Transverse colon (tissue), 4 donors: ENCODE measurements at regions not wholly inside any gene's neighbourhood (a gene's known extent, or its start where the extent isn't known, plus 50 kb on each side); places are given as distances from the start of the nearest gene placed in this dataset.

Experiments
- DNase-seq: peaks from one replicate; pipeline ENCODE4 v3.0.0-alpha.2; 2019
- H3K27ac ChIP-seq, 4 donors: fragments of 200-600 bp; sonication (generic); 2 replicates each; pipeline ENCODE4 v1.5.1; 2016 to 2018; ENCODE audit warnings: inconsistent platforms in 4 of 4
- H3K27me3 ChIP-seq: fragments of 200-600 bp; sonication (generic); 2 replicates; pipeline ENCODE4 v1.5.1; 2017; ENCODE audit warnings: inconsistent platforms
- H3K36me3 ChIP-seq, 4 donors: fragments of 200-600 bp; sonication (generic); 2 replicates each; pipeline ENCODE4 v1.5.1; 2017 to 2019; ENCODE audit warnings: inconsistent platforms in 4 of 4
- H3K4me1 ChIP-seq, 4 donors: fragments of 200-600 bp; sonication (generic); 2 replicates each; pipeline ENCODE4 v1.5.1; 2017 to 2020; ENCODE audit warnings: inconsistent platforms in 4 of 4
- H3K4me3 ChIP-seq, 4 donors: fragments of 200-600 bp; sonication (generic); 1 replicate in 1 of 4; 2 replicates in 3 of 4; pipeline versions ENCODE4 v1.5.1 to v1.6.1; 2017 to 2019; ENCODE audit warnings: inconsistent platforms in 4 of 4
- H3K9me3 ChIP-seq, 2 donors: fragments of 200-600 bp; sonication (generic); 2 replicates each; pipeline ENCODE4 v1.5.1; 2017 to 2019; ENCODE audit warnings: inconsistent platforms in 2 of 2
- EP300 ChIP-seq: sonication (generic); formaldehyde crosslinking; IDR thresholded peaks from one replicate; pipeline ENCODE4 v1.6.1; 2017; ENCODE audit warnings: antibody characterized with exemption, low read depth
- POLR2A ChIP-seq: fragments of 450-650 bp; IDR thresholded peaks from one replicate; pipeline ENCODE4 v1.6.1; 2016; ENCODE audit warnings: antibody characterized with exemption, mild to moderate bottlenecking, moderate library complexity
- POLR2AphosphoS5 ChIP-seq, 3 donors: sonication (generic); formaldehyde crosslinking; IDR thresholded peaks; one replicate each; pipeline ENCODE4 v1.6.1; 2016; ENCODE audit warnings: antibody characterized with exemption in 3 of 3
- WGBS, 2 donors: methylation state at CpG; one replicate each; pipeline ENCODE4 v1.1.5; 2018; ENCODE audit warnings: low coverage in 1 of 2; 5-methylcytosine and 5-hydroxymethylcytosine counted together
- in situ Hi-C, 4 donors: fragments of 200-750 bp; cut with MboI; loops; one replicate each; pipeline versions ENCODE4 v1.15.0 to v1.15.1; 2017; ENCODE audit warnings: low sequenced_read_pairs in 3 of 4, low pct_ligation_motif_present in 1 of 4, low pct_unique_long_range_greater_than_20kb in 1 of 4
- intact Hi-C: fragments of 100-400 bp; cut with DNase I; formaldehyde crosslinking; loops from one replicate; pipeline ENCODE4 v1.15.1; 2023; ENCODE audit warnings: low total_unique reads
- TF ChIP-seq, protein P1 (sequence below), 5 experiments: fragments of 200-600 bp in 3 of 5; fragments of 450-650 bp in 2 of 5; sonication (generic) in 3 of 5; IDR thresholded peaks; 1 replicate in 2 of 5; 2 replicates in 3 of 5; pipeline ENCODE4 v1.5.1; 2016 to 2017; ENCODE audit warnings: antibody characterized with exemption in 5 of 5, inconsistent platforms in 3 of 5, mild to moderate bottlenecking in 2 of 5, moderate library complexity in 1 of 5

DNA sequence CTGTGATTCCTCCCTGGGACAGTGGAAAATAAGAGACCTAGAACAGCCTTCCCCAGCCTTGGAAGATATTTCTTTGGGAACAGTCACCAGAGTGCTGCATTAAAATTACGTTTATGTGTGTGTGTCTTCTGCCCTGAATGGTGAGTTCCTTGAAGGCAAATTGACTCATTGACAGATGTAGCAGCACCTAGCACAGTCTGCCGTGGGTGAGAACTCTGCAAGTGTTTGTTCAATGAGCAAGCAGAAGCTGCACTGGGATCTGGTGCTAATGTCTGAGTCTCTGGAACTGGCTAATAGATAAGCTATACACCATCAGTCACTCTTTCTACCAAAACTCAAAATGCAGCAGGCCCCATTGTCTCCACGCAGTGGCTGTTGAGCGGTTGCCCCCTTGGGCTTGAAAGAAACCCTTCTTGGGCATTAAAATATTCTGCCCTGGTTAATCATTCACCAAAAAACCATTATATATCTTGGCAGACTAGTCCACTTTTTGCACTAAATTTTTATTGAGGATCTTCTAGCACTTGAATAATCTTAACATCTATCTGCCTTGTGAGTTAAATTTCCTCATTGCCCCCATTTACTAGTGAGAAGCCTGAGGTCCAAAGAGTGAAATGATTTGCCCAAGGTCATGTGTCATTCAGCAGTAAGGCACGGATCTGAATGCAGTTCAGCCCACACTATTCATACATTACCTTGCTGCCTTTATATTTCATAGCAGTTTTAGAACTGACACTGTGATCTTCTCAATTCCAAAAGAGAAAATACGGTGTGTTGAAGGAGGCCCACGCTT, 87.8 kb upstream of the GALNT18 start:
- H3K4me1 ChIP-seq, result peaks cover 0 to 13% (median 5%) of the 10 kb centered on the region in 4 donors
- no peak for DNase-seq
- no peaks in the 10 kb centered on the region for H3K27me3 ChIP-seq
- 50 to 67% methylated on average over 4 to 7 of the region's 7 CpGs for WGBS, 2 donors
- in situ Hi-C loops, result no loop called here
- H3K27ac ChIP-seq, result no peak overlapping the region
- H3K4me3 ChIP-seq, result no peak overlapping the region
- intact Hi-C loops, result no loop called here
- H3K36me3 ChIP-seq, result no peaks in the 10 kb centered on the region
- TF ChIP-seq, protein P1, sequence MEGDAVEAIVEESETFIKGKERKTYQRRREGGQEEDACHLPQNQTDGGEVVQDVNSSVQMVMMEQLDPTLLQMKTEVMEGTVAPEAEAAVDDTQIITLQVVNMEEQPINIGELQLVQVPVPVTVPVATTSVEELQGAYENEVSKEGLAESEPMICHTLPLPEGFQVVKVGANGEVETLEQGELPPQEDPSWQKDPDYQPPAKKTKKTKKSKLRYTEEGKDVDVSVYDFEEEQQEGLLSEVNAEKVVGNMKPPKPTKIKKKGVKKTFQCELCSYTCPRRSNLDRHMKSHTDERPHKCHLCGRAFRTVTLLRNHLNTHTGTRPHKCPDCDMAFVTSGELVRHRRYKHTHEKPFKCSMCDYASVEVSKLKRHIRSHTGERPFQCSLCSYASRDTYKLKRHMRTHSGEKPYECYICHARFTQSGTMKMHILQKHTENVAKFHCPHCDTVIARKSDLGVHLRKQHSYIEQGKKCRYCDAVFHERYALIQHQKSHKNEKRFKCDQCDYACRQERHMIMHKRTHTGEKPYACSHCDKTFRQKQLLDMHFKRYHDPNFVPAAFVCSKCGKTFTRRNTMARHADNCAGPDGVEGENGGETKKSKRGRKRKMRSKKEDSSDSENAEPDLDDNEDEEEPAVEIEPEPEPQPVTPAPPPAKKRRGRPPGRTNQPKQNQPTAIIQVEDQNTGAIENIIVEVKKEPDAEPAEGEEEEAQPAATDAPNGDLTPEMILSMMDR (IDR thresholded peaks at IDR 0.05), result no peak
- TF ChIP-seq POLR2A, result no peak
- no peak for TF ChIP-seq POLR2AphosphoS5 (IDR thresholded peaks at IDR 0.05)
- no peak for TF ChIP-seq EP300
- no peaks in the 10 kb centered on the region for H3K9me3 ChIP-seq

DNA sequence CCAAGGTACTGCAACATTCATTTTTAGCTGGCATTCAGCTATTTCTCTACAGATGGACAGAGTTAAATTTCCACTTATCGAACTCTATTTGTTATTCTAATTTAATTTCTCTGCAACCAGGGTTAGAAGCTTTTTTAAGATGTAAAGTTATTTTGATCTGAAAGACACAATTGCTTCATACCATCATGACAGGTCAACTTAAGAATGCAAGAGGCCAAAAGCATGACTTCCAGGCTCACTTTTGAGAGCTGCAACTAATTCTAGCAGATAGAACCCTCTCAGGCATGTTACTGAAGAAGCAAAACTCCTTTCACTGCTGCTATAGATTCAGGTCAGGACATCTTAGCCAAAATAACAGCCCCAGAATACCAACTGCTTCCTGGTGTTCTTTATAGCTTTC, 86.5 kb upstream of the GALNT18 start:
- 86 to 87% methylated on average over 1 of the region's 1 CpG for WGBS, 2 donors
- no peaks in the 10 kb centered on the region for H3K9me3 ChIP-seq
- peaks cover 0 to 13% (median 5%) of the 10 kb centered on the region in 4 donors for H3K4me1 ChIP-seq
- DNase-seq, result no peak
- TF ChIP-seq POLR2AphosphoS5 (IDR thresholded peaks at IDR 0.05), result no peak
- no peak for TF ChIP-seq POLR2A
- TF ChIP-seq, protein P1 (IDR thresholded peaks at IDR 0.05), result no peak
- no peak for TF ChIP-seq EP300
- H3K4me3 ChIP-seq, result no peak overlapping the region
- H3K27me3 ChIP-seq, result no peaks in the 10 kb centered on the region
- H3K27ac ChIP-seq, result no peak overlapping the region
- intact Hi-C loops, result no loop called here
- in situ Hi-C loops, result no loop called here
- no peaks in the 10 kb centered on the region for H3K36me3 ChIP-seq

DNA sequence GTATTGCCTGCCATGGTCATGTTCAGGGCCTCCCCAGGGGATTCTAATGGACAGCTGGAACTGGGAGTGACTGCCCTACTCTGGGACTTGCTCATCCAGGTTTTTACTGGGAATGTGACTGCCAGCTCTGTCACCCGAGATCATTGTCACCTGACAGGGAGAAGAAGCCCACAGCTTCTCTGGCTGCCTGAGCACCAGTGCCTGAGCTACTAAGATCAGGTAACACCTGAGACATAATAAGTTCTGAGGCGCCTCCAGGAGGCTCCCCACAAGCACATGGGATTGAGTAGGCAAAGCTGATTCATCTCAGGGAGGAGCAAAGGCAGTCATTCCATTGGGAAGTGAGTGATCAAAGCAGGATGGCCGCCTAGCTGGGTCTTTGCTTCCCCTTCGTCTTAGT, 84.2 kb upstream of the GALNT18 start:
- no peak for DNase-seq
- WGBS, 2 donors, result 60 to 72% methylated on average over 1 to 4 of the region's 4 CpGs
- Histone ChIP-seq H3K9me3 (no peaks in the 10 kb centered on the region), H3K27me3 (no peaks in the 10 kb centered on the region), H3K4me3 (no peak overlapping the region), H3K4me1 (peaks cover 0 to 13% (median 5%) of the 10 kb centered on the region in 4 donors), H3K27ac (no peak overlapping the region), H3K36me3 (no peaks in the 10 kb centered on the region)
- TF ChIP-seq, protein P1 (IDR thresholded peaks at IDR 0.05), result no peak
- TF ChIP-seq POLR2AphosphoS5 (IDR thresholded peaks at IDR 0.05) (no peak), POLR2A (no peak), EP300 (no peak)
- in situ Hi-C loops (no loop called here), intact Hi-C loops (no loop called here)

DNA sequence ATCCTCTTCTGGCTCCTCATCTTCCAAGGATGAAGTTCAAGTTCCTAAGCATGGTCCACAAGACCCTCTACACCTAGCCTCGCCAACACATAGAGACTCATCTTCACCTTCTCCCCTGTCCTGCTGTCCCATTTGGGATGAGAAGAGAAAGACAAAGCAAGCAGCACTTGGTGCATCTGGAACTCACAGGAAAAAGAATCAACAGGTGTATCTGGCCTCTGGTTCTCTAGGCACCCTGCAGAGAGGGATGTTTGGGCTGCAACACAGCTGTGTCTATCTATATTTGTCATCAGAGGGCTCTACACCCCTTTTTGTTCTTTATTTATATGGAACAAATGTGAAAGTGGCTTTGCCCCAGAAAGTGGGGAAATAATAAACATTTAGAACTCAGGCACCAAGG, 82.1 kb upstream of the GALNT18 start:
- H3K36me3 ChIP-seq, result no peaks in the 10 kb centered on the region
- in situ Hi-C loops (no loop called here), intact Hi-C loops (no loop called here)
- H3K9me3 ChIP-seq, result no peaks in the 10 kb centered on the region
- DNase-seq, result no peak
- H3K4me3 ChIP-seq, result no peak overlapping the region
- no peak for TF ChIP-seq EP300
- no peak for TF ChIP-seq POLR2A
- TF ChIP-seq, protein P1 (IDR thresholded peaks at IDR 0.05), result no peak
- no peak for TF ChIP-seq POLR2AphosphoS5 (IDR thresholded peaks at IDR 0.05)
- H3K27me3 ChIP-seq, result no peaks in the 10 kb centered on the region
- no peak overlapping the region for H3K27ac ChIP-seq
- H3K4me1 ChIP-seq, result no peaks in the 10 kb centered on the region
- 85 to 100% methylated on average over 1 of the region's 1 CpG for WGBS, 2 donors
